Activated CD8-positive, alpha-beta T cell treated with anti-CD3 and anti-CD28 coated beads, Interleukin-2, amount 10 ng/mL, durations not matched to agents 7 days and 5 days (primary cell): ENCODE measurements at regions not wholly inside any gene's neighbourhood (a gene's known extent, or its start where the extent isn't known, plus 50 kb on each side); places are given as distances from the start of the nearest gene placed in this dataset.
"Not testable (repeated sequence)": the region's sequence is repeated elsewhere in the genome, so short reads cannot be mapped to it uniquely, and the experiment has no call there.

ENCODE experiments used
- ATAC-seq: fragments of 150-1000 bp; cut with Tn5 transposase; one replicate; pipeline ENCODE4 v1.10.0; 2021; ENCODE audit warnings: moderate library complexity
- CTCF ChIA-PET: fragments of 350-600 bp; sonication (Branson Sonifier 250); formaldehyde crosslinking; loops from one replicate; lab custom pipeline; 2021; ENCODE audit warnings: antibody characterized with exemption; lab: Charles Lee
- POLR2A ChIA-PET: fragments of 350-600 bp; sonication (Branson Sonifier 250); formaldehyde crosslinking; loops from one replicate; lab custom pipeline; 2021; ENCODE audit warnings: antibody characterized with exemption; lab: Charles Lee
- DNase-seq: peaks from one replicate; pipeline ENCODE4 v3.0.0-alpha.2; 2020
- H3K27ac Mint-ChIP-seq: one replicate; pipeline ENCODE4 v1.8.0; 2021; ENCODE audit warnings: mild to moderate bottlenecking, mixed read lengths
- H3K27me3 Mint-ChIP-seq: one replicate; pipeline ENCODE4 v1.8.0; 2021; ENCODE audit warnings: low read depth, mixed read lengths
- H3K36me3 Mint-ChIP-seq: one replicate; pipeline ENCODE4 v1.8.0; 2021; ENCODE audit warnings: low read depth, mixed read lengths
- H3K4me1 Mint-ChIP-seq: one replicate; pipeline ENCODE4 v1.8.0; 2021; ENCODE audit warnings: low read depth, mixed read lengths
- H3K4me3 Mint-ChIP-seq: one replicate; pipeline ENCODE4 v1.8.0; 2021; ENCODE audit warnings: mild to moderate bottlenecking, mixed read lengths
- H3K9me3 Mint-ChIP-seq: one replicate; pipeline ENCODE4 v1.8.0; 2022; ENCODE audit warnings: mixed read lengths; ENCODE audit not compliant: insufficient read depth

DNA sequence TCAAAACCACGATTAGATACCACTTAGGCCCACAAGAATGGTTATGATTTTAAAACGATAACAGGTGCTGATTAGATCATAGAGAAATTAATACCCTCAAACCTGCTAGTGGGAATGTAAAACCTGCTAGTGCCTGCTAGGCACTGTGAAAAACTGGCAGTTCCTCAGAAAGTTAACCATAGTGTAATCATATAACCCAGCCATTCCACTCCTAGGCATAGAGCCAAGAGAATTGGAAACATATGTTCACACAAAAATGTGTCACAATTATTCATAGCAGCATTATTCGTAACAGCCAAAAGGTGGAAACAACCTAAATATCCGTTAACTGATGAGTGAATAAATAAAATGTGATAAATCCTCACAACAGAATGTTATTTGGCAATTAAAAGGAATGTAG, 122.2 kb upstream of the SYN3 start:
- Mint-ChIP-seq H3K9me3 (no peaks in the 10 kb centered on the region), H3K4me1 (no peaks in the 10 kb centered on the region), H3K27me3 (no peaks in the 10 kb centered on the region), H3K27ac (no peak overlapping the region), H3K36me3 (no peaks in the 10 kb centered on the region), H3K4me3 (no peak overlapping the region)
- POLR2A ChIA-PET, result no interaction called here
- CTCF ChIA-PET, result no interaction called here
- ATAC-seq (no peak), DNase-seq (no peak)

GRCh38 chr22:33167998-33168790, 110.0 kb upstream of the SYN3 start:
- Mint-ChIP-seq H3K4me1 (no peaks in the 10 kb centered on the region), H3K27ac (no peak overlapping the region), H3K9me3 (no peaks in the 10 kb centered on the region), H3K27me3 (no peaks in the 10 kb centered on the region), H3K36me3 (no peaks in the 10 kb centered on the region), H3K4me3 (no peak overlapping the region)
- CTCF ChIA-PET, result no interaction called here
- POLR2A ChIA-PET, result no interaction called here
- ATAC-seq, result no peak
- DNase-seq, result no peak

DNA sequence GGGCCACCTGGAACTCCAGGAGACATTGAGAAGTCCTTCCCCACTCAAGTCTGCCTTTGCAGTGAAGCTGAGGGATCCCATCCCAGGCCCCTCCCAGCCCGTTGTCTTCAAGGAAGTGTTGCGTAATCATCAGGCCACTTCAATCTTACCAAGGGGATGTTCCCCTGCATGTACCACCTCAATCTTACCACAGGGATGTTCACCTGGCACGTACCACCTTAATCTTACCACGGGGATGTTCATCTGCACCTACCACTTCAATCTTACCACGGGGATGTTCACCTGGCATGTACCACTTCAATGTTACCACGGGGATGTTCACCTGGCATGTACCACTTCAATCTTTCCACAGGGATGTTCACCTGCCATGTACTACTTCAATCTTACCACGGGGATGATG, 108.0 kb upstream of the SYN3 start:
- Mint-ChIP-seq H3K4me3 (no peak overlapping the region), H3K36me3 (no peaks in the 10 kb centered on the region), H3K9me3 (no peaks in the 10 kb centered on the region), H3K27ac (no peak overlapping the region), H3K4me1 (no peaks in the 10 kb centered on the region), H3K27me3 (no peaks in the 10 kb centered on the region)
- ChIA-PET POLR2A (no interaction called here), CTCF (no interaction called here)
- DNase-seq, result no peak
- ATAC-seq, result no peak

DNA sequence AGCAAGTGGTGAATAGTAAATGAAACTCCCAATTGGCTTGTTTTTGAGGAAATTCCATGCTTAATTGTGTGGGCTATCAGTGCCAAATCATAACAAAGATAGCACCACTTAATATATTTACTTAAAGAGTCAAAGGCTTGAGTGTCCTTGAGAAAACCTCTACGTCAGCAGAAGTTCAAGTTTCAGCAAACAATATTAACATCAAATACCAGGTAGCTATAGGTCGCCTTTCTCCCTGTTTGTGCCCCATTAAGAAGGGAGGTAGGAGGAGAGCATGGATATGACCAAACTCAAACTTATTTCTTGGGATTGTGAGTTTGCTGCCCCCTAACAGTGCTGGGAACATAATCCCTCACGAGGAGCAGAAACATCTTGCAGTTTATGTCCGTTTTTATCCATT, 105.6 kb upstream of the SYN3 start:
- no peak for ATAC-seq
- no peaks in the 10 kb centered on the region for H3K36me3 Mint-ChIP-seq
- H3K27ac Mint-ChIP-seq, result no peak overlapping the region
- H3K27me3 Mint-ChIP-seq, result no peaks in the 10 kb centered on the region
- ChIA-PET POLR2A (no interaction called here), CTCF (no interaction called here)
- H3K9me3 Mint-ChIP-seq, result no peaks in the 10 kb centered on the region
- no peak for DNase-seq
- no peak overlapping the region for H3K4me3 Mint-ChIP-seq
- no peaks in the 10 kb centered on the region for H3K4me1 Mint-ChIP-seq

DNA sequence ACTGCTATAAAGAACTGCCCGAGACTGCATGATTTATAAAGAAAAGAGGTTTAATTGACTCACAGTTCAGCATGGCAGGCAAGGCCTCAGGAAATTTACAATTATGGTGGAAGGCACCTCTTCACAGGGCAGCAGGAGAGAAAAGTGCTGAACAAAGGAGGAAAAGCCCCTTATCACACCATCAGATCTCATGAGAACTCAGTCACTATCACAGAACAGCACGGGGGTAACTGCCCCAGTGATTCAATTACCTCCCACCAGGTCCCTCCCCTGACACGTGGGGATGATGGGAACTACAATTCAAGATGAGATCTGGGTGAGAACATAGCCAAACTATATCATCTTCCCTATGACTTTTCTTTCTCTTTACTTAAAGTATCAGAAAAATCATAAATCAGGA, 104.0 kb upstream of the SYN3 start:
- Mint-ChIP-seq H3K36me3 (no peaks in the 10 kb centered on the region), H3K27me3 (no peaks in the 10 kb centered on the region), H3K9me3 (no peaks in the 10 kb centered on the region), H3K4me3 (no peak overlapping the region), H3K4me1 (no peaks in the 10 kb centered on the region), H3K27ac (no peak overlapping the region)
- POLR2A ChIA-PET, result no interaction called here
- ATAC-seq (no peak), DNase-seq (no peak)
- CTCF ChIA-PET, result no interaction called here

- Mint-ChIP-seq H3K27me3 (no peaks in the 10 kb centered on the region), H3K4me3 (no peak overlapping the region), H3K9me3 (peaks cover under 1% of the 10 kb centered on the region), H3K4me1 (no peaks in the 10 kb centered on the region), H3K27ac (no peak overlapping the region), H3K36me3 (no peaks in the 10 kb centered on the region)
- DNase-seq (no peak), ATAC-seq (no peak)
- ChIA-PET CTCF (interaction anchor here (1.0 kb wide), 1 partner anchor 9 kb away, joined by 3 read pairs; no protein-coding TSS in a partner anchor), POLR2A (no interaction called here)
These were observed 102.3 kb upstream of the SYN3 start for GRCh38 chr22:33160525-33160924.

GRCh38 chr22:33154967-33155366, 96.8 kb upstream of the SYN3 start:
- CTCF ChIA-PET, H3K4me1 Mint-ChIP-seq, POLR2A ChIA-PET, H3K36me3 Mint-ChIP-seq, H3K27ac Mint-ChIP-seq, H3K9me3 Mint-ChIP-seq, H3K27me3 Mint-ChIP-seq, H3K4me3 Mint-ChIP-seq, DNase-seq, ATAC-seq: not testable (repeated sequence)

DNA sequence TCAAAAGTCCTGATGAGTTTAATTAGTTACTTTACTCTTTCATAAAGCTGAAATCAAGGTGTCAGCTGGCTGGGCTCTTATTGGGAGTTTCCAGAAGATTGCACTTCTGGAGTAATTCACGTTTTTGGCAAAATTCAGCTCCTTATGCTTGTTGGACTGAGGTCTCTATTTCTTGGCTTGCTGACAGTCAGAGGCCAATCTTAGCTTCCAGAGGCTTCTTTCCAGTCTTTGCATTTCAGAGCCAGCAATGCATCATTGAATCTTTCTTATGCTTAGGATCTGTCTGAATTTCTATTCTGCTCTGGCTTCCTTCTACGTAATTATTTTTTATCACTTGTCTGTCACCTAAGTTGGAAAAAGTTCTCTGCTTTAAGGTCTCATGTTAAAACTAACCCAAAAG, 91.4 kb upstream of the SYN3 start:
- Mint-ChIP-seq H3K4me1 (no peaks in the 10 kb centered on the region), H3K9me3 (no peaks in the 10 kb centered on the region), H3K36me3 (no peaks in the 10 kb centered on the region), H3K27ac (no peak overlapping the region), H3K27me3 (no peaks in the 10 kb centered on the region), H3K4me3 (no peak overlapping the region)
- POLR2A ChIA-PET, result no interaction called here
- CTCF ChIA-PET, result no interaction called here
- ATAC-seq, result no peak
- no peak for DNase-seq

DNA sequence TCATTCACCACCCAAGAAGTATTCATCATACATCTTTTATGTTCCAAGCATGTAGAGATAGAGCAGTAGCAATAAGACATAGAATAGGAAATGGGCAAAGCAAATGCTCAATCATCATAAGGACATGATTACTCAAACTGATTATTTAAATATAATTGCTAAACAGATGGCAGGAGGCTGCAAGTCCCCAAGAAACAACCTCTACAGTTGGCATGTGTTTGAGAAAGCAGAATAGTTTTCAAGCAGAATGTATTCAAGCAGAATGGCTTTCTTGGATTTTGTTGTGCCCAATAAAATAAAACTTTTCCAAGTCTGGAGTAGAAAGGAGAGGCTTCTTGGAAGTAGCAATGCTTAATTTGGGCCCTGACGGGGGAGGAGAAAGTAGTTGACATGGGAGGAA, 86.5 kb upstream of the SYN3 start:
- no peak for ATAC-seq
- H3K27me3 Mint-ChIP-seq, result no peaks in the 10 kb centered on the region
- no peak overlapping the region for H3K27ac Mint-ChIP-seq
- H3K9me3 Mint-ChIP-seq, result no peaks in the 10 kb centered on the region
- H3K36me3 Mint-ChIP-seq, result no peaks in the 10 kb centered on the region
- POLR2A ChIA-PET, result no interaction called here
- no peak overlapping the region for H3K4me3 Mint-ChIP-seq
- DNase-seq, result no peak
- CTCF ChIA-PET, result no interaction called here
- no peaks in the 10 kb centered on the region for H3K4me1 Mint-ChIP-seq

DNA sequence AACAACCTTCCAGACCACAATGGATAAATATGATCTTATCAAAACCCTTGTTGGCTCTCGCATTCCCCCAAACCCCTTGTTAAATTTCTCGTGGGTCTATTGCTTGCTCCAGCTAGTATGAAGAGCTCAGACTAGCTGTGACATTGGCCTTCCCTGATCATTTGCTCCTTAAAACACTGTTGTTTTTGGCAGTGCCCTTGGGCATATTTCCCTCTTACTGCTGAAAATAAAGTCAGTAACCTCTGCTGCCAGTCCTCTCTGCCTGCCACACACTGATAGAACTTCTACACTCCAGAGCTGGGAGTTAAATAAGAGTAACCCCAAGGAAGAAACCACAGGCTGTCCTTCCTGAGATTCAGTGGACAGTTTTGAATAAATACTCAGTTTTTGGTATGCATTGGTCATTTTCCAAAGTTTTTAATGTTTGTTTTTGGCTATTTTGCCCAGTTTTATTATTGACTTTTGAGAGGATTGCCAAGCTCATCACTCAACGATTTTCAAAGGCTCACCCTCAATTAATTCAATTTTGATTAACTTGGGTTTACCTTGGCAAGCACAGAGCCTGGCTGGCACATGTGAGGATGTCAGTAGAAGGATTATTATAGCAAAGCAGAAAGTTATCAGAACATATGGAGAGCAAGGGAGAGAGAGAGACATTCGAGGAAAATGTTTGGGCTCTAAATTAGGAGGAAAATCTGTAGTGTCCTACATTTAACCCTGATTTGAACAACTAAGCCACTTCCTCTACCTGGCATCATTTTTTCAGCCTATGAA, 84.3 kb upstream of the SYN3 start:
- Mint-ChIP-seq H3K36me3 (no peaks in the 10 kb centered on the region), H3K9me3 (peaks cover 6% of the 10 kb centered on the region), H3K4me1 (no peaks in the 10 kb centered on the region), H3K4me3 (no peak overlapping the region), H3K27ac (no peak overlapping the region), H3K27me3 (no peaks in the 10 kb centered on the region)
- ChIA-PET POLR2A (no interaction called here), CTCF (no interaction called here)
- no peak for DNase-seq
- no peak for ATAC-seq

GRCh38 chr22:33139937-33140336, 81.8 kb upstream of the SYN3 start:
- Mint-ChIP-seq H3K27ac (no peak overlapping the region), H3K27me3 (no peaks in the 10 kb centered on the region), H3K4me3 (no peak overlapping the region), H3K36me3 (no peaks in the 10 kb centered on the region), H3K9me3 (peaks cover 6% of the 10 kb centered on the region), H3K4me1 (no peaks in the 10 kb centered on the region)
- POLR2A ChIA-PET, result no interaction called here
- ATAC-seq (no peak), DNase-seq (no peak)
- CTCF ChIA-PET, result no interaction called here

- DNase-seq, H3K9me3 Mint-ChIP-seq, ATAC-seq, H3K4me3 Mint-ChIP-seq, H3K27me3 Mint-ChIP-seq, H3K4me1 Mint-ChIP-seq, H3K36me3 Mint-ChIP-seq, H3K27ac Mint-ChIP-seq, CTCF ChIA-PET, POLR2A ChIA-PET: not testable (repeated sequence)
These were observed 80.2 kb upstream of the SYN3 start for GRCh38 chr22:33138333-33138732.
